HG03175 (cell line): ENCODE measurements at regions not wholly inside any gene's neighbourhood (a gene's known extent, or its start where the extent isn't known, plus 50 kb on each side); places are given as distances from the start of the nearest gene placed in this dataset.
"Not testable (repeated sequence)": the region's sequence is repeated elsewhere in the genome, so short reads cannot be mapped to it uniquely, and the experiment has no call there.

ENCODE experiments used
- ATAC-seq: cut with Tn5 transposase; IDR thresholded peaks from one replicate; pipeline ENCODE4 v1.9.1; 2021; ENCODE audit warnings: mild to moderate bottlenecking, moderate library complexity; ENCODE audit not compliant: unreplicated experiment

GRCh38 chr10:45111509-45111908 is 110.8 kb downstream of the ZNF22 start:
- no peak for ATAC-seq

DNA sequence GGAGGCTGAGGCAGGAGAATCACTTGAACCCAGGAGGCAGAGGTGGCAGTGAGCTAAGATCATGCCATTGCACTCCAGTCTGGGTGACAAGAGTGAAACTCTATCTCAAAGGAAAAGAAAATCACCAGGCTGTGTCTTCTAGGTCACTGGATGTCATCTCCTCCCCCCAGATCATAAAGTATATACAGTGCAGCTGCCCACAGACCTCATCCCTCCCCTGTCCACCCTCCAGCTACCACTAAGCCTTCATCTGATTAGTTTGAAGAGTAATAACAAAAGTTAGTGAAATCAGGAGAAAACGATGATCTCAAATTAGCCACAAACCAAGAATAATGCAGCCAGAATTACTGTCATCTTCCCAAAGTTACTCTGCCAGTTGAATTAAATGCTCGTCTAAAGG is 117.2 kb downstream of the ZNF22 start:
- ATAC-seq = not testable (repeated sequence)

DNA sequence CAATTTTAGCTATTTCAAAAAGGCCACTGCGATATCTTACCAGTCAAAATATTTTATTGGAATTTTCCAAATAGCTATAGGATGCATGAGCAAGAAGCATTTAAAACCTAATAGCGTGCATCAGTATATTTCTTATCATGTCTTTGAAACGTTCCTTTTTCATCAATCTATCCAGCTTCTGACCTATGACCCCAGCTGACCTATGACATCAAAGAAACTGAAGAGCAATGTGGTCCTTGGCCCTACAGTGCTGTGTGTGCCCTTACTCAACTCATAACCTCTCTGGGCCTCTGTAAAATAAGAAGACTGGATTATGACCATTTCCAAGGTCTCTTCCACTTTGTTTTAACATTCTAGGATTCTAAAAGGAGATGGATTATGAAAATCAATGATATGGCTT is 118.2 kb downstream of the ZNF22 start:
- ATAC-seq = no peak

GRCh38 chr10:45122180-45122860 is 121.6 kb downstream of the ZNF22 start:
- ATAC-seq = not testable (repeated sequence)

DNA sequence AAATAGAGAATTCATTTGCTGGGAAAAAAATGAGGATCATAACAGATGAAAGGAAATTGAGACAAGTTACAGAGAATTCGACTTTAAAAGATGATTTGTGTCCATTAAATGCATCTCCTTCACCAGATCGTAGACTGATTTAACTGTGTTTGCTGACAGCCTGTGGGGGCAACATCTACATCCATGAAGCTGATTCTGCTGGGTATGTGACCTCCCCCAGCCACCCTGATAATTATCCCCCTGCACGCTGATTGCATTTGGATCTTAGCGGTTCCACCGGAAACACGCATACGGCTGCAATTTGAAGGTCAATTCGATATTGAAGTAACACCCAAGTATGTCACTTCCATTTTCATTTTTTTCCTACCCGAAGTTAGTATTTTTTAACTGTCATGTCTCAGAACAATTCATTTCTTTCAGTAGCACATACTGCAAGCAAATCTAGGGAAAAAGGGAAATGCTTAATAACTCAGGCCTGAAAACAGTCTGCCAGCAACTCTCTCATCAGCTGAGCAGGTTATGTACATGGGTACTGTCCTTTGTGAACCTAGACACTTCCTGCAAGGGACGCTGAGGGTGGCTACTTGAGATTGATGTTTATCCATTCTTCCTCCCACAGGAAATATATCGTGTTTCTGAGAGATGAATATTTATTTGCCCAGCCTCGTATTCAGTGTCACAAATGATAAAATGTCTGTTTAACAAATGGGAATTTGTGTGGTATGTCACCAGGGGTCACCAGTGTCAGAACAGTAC is 134.9 kb downstream of the ZNF22 start:
- ATAC-seq = no peak

DNA sequence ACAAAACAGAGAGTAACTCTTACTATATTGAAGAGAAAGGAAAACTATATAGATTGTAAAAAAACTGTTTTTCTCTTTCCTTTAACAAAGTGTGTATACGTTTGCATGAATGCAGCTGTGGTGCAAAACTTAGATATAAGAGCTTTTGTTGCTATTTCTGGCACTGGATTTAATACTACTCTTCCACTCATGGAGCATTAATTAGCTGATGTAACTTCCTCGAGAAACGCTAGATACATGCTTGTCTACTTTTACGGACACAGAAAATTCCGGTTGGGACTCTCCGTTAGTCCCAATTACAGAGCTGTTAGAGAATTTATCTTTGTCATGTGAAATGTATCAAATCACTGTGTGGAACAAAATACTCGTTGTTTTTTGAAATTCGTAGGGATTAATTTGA is 135.5 kb downstream of the ZNF22 start:
- no peak for ATAC-seq

- no peak for ATAC-seq
Measured at GRCh38 chr10:45144326-45145070, 143.8 kb downstream of the ZNF22 start.

DNA sequence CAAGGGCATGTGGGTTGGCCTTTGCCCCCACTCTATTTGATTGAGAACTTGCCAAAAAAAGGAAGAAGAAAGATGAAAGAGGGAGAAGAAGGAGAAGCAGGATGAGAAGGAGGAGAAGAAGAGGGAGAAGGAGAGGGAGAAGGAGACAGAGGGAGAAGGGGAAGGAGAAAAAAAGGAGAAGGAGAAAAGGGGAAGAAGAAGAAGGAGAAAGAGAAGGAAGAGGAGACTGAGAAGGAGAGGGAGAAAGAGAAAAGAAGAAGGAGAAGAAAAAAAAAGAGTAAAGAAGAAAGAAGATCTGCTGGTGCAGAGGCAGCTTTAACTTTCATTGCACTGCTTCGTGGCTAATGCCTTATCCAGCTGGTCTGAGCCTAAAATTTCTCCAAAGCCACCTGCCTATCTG is 144.4 kb downstream of the ZNF22 start:
- not testable (repeated sequence) for ATAC-seq

GRCh38 chr10:45147000-45147399 is 146.3 kb downstream of the ZNF22 start:
- no peak for ATAC-seq

DNA sequence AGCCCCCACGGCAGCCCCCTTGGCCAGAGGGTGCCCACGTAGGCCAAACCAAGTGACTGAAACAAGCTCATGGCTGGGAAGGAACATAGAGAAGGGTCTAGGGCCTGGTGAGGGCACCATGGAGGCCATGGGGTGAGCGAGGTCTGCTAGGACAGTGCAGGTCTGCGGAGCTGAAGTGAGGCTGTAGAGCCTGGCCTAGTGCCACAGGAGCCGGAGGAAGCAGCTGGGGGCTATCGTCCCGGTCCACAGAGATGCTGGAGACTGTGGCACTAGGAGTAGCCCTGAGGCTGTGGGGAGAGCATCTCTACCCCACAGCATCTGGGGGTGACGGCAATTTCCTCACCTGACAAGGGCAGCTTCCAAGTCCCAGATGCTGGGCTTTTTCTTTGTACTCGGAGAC is 150.3 kb downstream of the ZNF22 start:
- ATAC-seq = no peak

GRCh38 chr10:45151467-45152214 is 150.9 kb downstream of the ZNF22 start:
- no peak for ATAC-seq

- ATAC-seq = no peak
Measured at GRCh38 chr10:45152726-45153125, 152.0 kb downstream of the ZNF22 start.

- no peak for ATAC-seq
Measured at GRCh38 chr10:45154502-45154901, 153.8 kb downstream of the ZNF22 start.

GRCh38 chr10:45155784-45156183 is 155.1 kb downstream of the ZNF22 start:
- no peak for ATAC-seq

DNA sequence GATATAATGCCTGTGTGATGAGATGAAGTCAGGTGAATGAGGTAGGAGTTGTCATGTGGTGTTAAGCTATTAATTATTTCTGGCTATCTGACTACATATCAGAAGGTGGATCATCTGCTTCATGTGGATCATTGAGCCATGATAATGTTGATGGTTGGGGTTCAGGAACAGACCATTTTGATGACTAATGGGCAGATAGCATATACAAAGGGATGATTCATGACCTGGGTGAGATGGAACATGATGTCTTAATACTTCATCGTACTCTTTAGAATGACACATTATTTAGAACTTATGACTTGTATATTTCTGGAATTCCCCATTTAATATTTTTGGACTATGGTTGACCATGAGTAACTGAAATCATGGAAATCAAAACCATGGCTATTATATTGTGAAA is 155.1 kb downstream of the OR13A1 start:
- ATAC-seq = no peak

GRCh38 chr10:45163315-45163975 is 152.0 kb downstream of the OR13A1 start:
- ATAC-seq = no peak

GRCh38 chr10:45175520-45176118 is 139.8 kb downstream of the OR13A1 start:
- ATAC-seq = not testable (repeated sequence)

- no peak for ATAC-seq
Measured at GRCh38 chr10:45179691-45180090, 135.7 kb downstream of the OR13A1 start.

DNA sequence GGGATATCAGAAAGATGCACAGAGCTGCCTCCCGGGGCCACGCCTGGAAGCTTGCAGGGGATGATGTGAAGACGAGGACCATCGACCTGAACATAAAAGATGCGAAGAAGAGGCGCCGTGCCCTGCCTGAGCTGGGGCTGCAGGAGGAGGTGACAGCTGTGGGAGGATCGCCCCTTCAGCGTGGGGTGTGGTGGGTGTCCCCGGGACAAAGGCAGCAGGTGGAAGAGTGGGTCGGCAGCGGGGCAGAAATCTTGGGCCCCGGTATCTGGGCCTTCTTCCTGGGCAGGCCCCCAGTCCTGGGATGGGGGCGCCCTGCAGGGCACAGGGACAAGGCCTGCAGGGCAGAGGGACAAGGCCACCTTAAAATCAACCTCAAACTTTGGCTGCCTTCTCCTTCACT is 134.9 kb downstream of the OR13A1 start:
- ATAC-seq = no peak
